OCI-LY3 (cell line): ENCODE measurements at regions not wholly inside any gene's neighbourhood (a gene's known extent, or its start where the extent isn't known, plus 50 kb on each side); places are given as distances from the start of the nearest gene placed in this dataset.
"Not testable (repeated sequence)": the region's sequence is repeated elsewhere in the genome, so short reads cannot be mapped to it uniquely, and the experiment has no call there.

ENCODE experiments used
- H2AFZ ChIP-seq: fragments of 200-600, 300-600 bp; shearing (Covaris generic); 2 replicates; pipeline ENCODE4 v1.6.0; 2014; ENCODE audit warnings: antibody characterized with exemption, low read depth, low read length
- H3K27ac ChIP-seq: fragments of 200-600, 300-600 bp; sonication (generic); 2 replicates; pipeline ENCODE4 v1.5.1; 2014; ENCODE audit warnings: mild to moderate bottlenecking, low read length, moderate library complexity, mixed read lengths
- H3K27me3 ChIP-seq: fragments of 200-600, 300-600 bp; sonication (generic); 2 replicates; pipeline ENCODE4 v1.6.1; 2014; ENCODE audit warnings: low read depth, low read length, mixed read lengths
- H3K36me3 ChIP-seq: fragments of 200-600, 300-600 bp; sonication (generic); replicated peaks from 2 replicates; pipeline ENCODE3; 2014; ENCODE audit warnings: low read depth, low read length, mixed read lengths
- H3K4me1 ChIP-seq: fragments of 300-600, 200-600 bp; sonication (generic); 2 replicates; pipeline ENCODE4 v1.6.1; 2014; ENCODE audit warnings: low read length, mixed read lengths
- H3K4me2 ChIP-seq: fragments of 200-600, 300-600 bp; sonication (generic); 2 replicates; pipeline ENCODE4 v1.6.1; 2014; ENCODE audit warnings: low read length, mixed read lengths
- H3K4me3 ChIP-seq: fragments of 300-600, 200-600 bp; sonication (generic); 2 replicates; pipeline ENCODE4 v1.5.1; 2014; ENCODE audit warnings: antibody characterized with exemption, mild to moderate bottlenecking, low read length, moderate library complexity
- H3K79me2 ChIP-seq: fragments of 300-600, 200-600 bp; shearing (Covaris generic); 2 replicates; pipeline ENCODE4 v1.6.1; 2014; ENCODE audit warnings: mild to moderate bottlenecking, low read length, mixed read lengths
- H3K9ac ChIP-seq: fragments of 300-600, 200-600 bp; shearing (Covaris generic); 2 replicates; pipeline ENCODE4 v1.6.0; 2014; ENCODE audit warnings: mild to moderate bottlenecking, low read length, moderate library complexity
- H3K9me3 ChIP-seq: fragments of 200-600, 300-600 bp; shearing (Covaris generic); 2 replicates; pipeline ENCODE4 v1.6.1; 2014; ENCODE audit warnings: low read length, mixed read lengths; ENCODE audit not compliant: insufficient read depth
- H4K20me1 ChIP-seq: fragments of 200-600, 300-600 bp; sonication (generic); 2 replicates; pipeline ENCODE4 v1.6.1; 2016; ENCODE audit warnings: low read length, mixed read lengths; ENCODE audit not compliant: insufficient read depth
- EZH2phosphoT487 ChIP-seq: fragments of 200-600 bp; shearing (Covaris generic); IDR thresholded peaks from 2 replicates; pipeline ENCODE4 v1.6.1; 2018; ENCODE audit warnings: antibody characterized with exemption, mixed run types, low read depth
- TF ChIP-seq, protein P1 (sequence below): fragments of 200-600, 300-600 bp; sonication (generic); IDR thresholded peaks from 2 replicates; pipeline ENCODE4 v1.5.1; 2014; ENCODE audit warnings: antibody characterized with exemption, low read length, low read depth

DNA sequence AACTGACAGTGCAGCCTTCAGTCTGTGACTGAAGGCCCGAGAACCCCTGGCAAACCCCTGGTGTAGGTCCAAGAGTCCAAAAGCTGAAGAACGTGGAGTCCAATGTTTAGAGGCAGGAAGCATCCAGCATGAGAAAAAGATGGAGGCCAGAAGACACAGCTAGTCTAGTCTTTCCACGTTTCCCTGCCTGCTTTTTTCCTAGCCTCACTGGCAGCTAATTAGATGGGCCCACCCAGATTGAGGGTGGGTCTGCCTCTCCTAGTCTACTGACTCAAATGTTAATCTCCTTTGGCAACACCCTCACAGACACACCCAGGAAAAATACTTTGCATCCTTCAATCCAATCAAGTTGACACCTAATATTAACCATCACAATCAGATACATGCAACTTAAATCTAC is 87.8 kb downstream of the TENT5D start:
- not testable (repeated sequence) for H4K20me1 ChIP-seq, H3K36me3 ChIP-seq, H3K79me2 ChIP-seq, H3K4me2 ChIP-seq, H3K4me3 ChIP-seq, H3K27me3 ChIP-seq, H3K4me1 ChIP-seq, H3K27ac ChIP-seq, H3K9me3 ChIP-seq, H2AFZ ChIP-seq, H3K9ac ChIP-seq

DNA sequence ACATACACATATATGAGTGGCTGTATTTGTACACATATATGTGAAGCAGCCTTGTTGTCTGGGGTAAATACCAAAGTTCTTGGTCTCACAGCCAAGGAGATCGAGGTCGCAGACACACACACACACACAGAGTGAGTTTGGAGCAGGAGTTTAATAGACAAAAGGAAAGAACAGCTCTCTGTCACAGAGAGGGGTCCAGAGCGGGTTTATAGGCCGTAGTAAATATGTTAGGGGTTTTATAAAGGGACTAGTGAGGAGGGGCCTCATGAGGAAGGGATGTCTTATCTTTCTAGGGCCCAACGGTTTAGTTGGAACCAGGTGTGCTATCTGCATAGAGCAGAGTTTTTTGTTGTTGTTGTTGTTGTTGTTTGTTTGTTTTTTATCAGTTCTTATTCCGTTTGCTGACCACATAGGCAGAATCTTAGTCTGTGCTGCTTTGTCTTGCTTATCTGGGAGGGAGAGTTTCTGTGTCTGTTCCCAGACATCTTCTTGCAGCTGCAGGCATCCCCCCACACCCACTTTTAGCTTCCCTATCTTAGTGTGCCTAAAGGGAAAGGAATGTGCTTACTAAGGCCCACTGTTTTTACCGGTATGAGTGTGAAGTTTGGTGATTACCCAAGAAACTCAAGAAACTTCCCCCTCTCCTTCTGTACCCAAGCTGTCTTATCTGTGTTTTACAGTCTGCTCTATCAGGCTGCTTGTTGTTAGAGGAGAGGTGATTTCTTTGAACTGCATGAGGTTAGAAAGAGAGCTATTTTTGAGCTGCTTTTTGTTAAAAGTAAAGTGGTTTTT is 91.9 kb downstream of the TENT5D start:
- H3K4me1 ChIP-seq = no peaks in the 10 kb centered on the region
- H3K36me3 ChIP-seq = no peaks in the 10 kb centered on the region
- no peaks in the 10 kb centered on the region for H3K27me3 ChIP-seq
- H3K4me2 ChIP-seq = no peak overlapping the region
- TF ChIP-seq, protein P1, sequence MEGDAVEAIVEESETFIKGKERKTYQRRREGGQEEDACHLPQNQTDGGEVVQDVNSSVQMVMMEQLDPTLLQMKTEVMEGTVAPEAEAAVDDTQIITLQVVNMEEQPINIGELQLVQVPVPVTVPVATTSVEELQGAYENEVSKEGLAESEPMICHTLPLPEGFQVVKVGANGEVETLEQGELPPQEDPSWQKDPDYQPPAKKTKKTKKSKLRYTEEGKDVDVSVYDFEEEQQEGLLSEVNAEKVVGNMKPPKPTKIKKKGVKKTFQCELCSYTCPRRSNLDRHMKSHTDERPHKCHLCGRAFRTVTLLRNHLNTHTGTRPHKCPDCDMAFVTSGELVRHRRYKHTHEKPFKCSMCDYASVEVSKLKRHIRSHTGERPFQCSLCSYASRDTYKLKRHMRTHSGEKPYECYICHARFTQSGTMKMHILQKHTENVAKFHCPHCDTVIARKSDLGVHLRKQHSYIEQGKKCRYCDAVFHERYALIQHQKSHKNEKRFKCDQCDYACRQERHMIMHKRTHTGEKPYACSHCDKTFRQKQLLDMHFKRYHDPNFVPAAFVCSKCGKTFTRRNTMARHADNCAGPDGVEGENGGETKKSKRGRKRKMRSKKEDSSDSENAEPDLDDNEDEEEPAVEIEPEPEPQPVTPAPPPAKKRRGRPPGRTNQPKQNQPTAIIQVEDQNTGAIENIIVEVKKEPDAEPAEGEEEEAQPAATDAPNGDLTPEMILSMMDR = no peak
- no peak for TF ChIP-seq EZH2phosphoT487
- H3K27ac ChIP-seq = no peak overlapping the region
- H3K4me3 ChIP-seq = no peak overlapping the region
- H4K20me1 ChIP-seq = no peaks in the 10 kb centered on the region
- no peak overlapping the region for H3K9ac ChIP-seq
- no peaks in the 10 kb centered on the region for H3K9me3 ChIP-seq
- H2AFZ ChIP-seq = no peak overlapping the region
- H3K79me2 ChIP-seq = no peaks in the 10 kb centered on the region

DNA sequence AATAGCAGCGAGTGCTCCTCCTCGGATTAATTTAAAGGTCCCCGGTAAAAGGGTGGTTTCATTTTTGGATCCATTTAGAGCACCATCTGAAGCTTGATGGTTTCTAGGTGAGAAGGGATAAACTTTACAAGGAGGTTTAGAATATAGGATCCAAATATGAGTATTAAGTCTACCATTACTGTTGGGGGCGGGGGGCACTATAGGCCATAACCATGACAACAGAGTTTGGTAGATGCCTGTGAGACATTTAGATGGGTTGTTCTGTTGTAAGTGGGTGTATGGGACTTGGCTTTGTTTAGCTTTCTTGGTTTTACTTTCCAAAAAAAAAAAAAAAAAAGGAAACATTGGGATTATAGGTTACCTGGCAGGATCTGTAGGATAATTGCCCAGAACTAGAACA is 92.7 kb downstream of the TENT5D start:
- Histone ChIP-seq H3K79me2 (no peaks in the 10 kb centered on the region), H3K27ac (no peak overlapping the region), H3K9ac (no peak overlapping the region), H3K4me1 (no peaks in the 10 kb centered on the region), H3K4me3 (no peak overlapping the region), H3K27me3 (no peaks in the 10 kb centered on the region), H3K36me3 (no peaks in the 10 kb centered on the region), H4K20me1 (no peaks in the 10 kb centered on the region), H2AFZ (no peak overlapping the region), H3K9me3 (no peaks in the 10 kb centered on the region), H3K4me2 (no peak overlapping the region)
- TF ChIP-seq, protein P1 = no peak
- no peak for TF ChIP-seq EZH2phosphoT487

DNA sequence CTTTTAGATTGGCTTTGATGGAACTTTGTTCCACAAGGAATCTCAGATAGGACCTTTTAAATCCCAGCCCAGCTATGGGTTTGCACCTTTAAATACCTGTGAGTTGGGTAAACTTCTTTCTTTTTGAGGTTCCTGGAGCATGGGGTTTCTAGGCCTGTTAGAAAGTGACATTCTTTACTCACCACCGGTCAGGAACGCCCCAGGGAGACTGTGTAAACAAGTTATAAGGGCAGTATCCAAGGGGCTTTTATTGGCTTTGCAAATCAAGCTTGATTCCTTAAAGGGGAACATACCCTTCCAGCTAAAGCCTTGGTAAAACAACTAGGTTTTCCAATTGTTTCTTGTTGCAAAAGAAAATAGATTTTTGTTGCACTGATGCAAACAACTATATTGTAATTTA is 93.4 kb downstream of the TENT5D start:
- no peak overlapping the region for H2AFZ ChIP-seq
- H3K4me1 ChIP-seq = no peaks in the 10 kb centered on the region
- no peaks in the 10 kb centered on the region for H4K20me1 ChIP-seq
- H3K4me3 ChIP-seq = no peak overlapping the region
- no peak overlapping the region for H3K9ac ChIP-seq
- no peaks in the 10 kb centered on the region for H3K79me2 ChIP-seq
- no peaks in the 10 kb centered on the region for H3K27me3 ChIP-seq
- H3K36me3 ChIP-seq = no peaks in the 10 kb centered on the region
- H3K9me3 ChIP-seq = no peaks in the 10 kb centered on the region
- TF ChIP-seq, protein P1 = no peak
- no peak for TF ChIP-seq EZH2phosphoT487
- H3K4me2 ChIP-seq = no peak overlapping the region
- no peak overlapping the region for H3K27ac ChIP-seq
